GM21447 (cell line): ENCODE measurements at regions not wholly inside any gene's neighbourhood (a gene's known extent, or its start where the extent isn't known, plus 50 kb on each side); places are given as distances from the start of the nearest gene placed in this dataset.
A peak's percentile ranks its signal among the peaks of the same experiment; 100 is the strongest.

Experiments used
- ATAC-seq: cut with Tn5 transposase; IDR thresholded peaks from one replicate; pipeline ENCODE4 v1.9.1; 2021; ENCODE audit not compliant: unreplicated experiment

GRCh38 chr10:108812906-108813305 lies 1110.4 kb downstream of the XPNPEP1 start:
- ATAC-seq = no peak

GRCh38 chr10:108812296-108812695 lies 1111.0 kb downstream of the XPNPEP1 start:
- ATAC-seq = no peak

DNA sequence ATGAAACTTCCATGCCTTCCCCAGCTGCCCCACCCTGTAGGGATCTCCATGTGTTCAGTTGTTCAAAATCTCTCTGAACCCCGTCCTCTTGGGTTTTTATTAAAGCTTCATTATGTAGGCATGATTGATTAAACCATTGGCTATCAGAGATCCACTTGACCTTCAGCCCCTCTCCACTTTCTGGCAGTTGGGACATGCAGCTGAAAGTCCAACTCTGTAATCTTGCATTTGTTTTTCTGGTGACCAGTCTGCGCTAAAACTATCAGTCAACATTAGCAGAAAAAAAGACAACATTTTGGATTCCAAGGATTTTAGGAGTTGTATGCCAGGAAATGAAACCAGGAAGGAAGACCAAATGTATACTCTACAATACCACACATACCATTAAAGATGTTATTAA lies 1115.1 kb downstream of the XPNPEP1 start:
- no peak for ATAC-seq

GRCh38 chr10:108801775-108802517 lies 1121.4 kb downstream of the XPNPEP1 start:
- ATAC-seq = no peak

GRCh38 chr10:108801220-108801619 lies 1122.1 kb downstream of the XPNPEP1 start:
- no peak for ATAC-seq

- no peak for ATAC-seq
Measured at GRCh38 chr10:108797573-108797972, 1125.7 kb downstream of the XPNPEP1 start.

DNA sequence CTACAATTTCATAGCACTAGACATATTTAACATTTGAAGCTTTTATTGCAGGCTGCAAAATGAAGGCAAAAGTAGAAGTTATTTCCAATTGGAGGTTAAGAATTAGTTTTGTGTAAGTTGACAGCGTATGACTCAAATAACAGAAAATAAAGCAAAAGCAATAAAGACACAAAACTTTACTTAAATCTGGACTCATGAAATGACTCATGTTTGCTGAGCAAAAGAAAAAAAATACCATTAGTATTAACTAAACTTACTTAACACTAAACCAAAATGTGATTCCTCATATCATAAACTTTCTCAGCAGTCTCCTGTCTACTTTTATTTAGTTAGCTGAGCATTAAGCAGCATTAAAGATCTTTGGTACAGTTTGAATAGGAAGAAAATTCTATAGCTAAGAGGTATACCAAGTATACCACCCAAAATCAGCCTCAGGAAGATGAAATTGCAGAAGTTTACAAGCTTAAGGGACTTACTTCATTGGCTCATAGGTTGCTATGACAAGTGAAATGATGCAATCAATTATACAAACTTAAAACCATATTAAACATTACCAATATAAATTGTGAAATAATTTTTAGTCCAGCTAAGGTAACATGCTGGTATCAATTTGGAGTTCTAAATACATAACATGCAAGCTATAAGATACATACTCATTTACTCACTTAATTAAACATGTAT lies 1131.4 kb downstream of the XPNPEP1 start:
- no peak for ATAC-seq

GRCh38 chr10:108791030-108791429 lies 1132.3 kb downstream of the XPNPEP1 start:
- ATAC-seq = no peak

DNA sequence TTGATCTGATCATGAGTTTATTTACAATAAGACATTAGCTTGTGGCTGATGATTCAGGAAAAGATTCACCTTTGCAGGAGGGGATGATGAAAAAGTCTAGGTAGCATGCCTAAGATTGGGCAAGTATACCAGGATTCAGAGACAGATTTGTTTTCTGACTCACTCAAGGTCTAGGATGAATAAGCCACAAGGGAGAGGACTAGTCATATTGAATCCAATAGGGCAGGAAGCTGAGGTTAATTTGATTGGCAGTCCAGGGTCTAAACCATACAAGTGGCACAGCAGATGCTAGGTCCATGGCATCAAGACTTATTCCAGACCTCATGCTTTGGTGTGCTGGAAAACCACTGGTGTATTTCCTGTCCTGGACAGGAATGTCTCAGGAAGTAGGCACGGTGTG lies 1133.4 kb downstream of the XPNPEP1 start:
- peak; percentile 85 for ATAC-seq

DNA sequence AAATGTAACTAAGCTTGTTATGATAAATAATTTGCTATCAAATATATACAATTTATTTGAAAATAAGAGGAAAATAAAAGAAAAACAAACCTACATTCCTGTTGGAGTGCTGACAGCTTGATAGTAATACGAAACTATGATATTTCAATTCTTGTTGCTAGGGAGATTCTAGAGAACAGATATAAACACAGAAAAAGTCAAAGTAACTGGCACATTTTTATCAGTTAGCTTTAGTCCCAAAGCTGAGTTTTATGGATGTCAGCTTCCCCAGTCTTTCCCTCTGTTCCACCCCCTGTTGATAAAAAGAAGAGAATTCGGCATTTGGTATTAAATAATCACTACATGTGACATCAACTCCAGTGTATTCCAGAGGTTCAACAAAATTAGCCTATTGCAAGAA lies 1134.0 kb downstream of the XPNPEP1 start:
- ATAC-seq = no peak

DNA sequence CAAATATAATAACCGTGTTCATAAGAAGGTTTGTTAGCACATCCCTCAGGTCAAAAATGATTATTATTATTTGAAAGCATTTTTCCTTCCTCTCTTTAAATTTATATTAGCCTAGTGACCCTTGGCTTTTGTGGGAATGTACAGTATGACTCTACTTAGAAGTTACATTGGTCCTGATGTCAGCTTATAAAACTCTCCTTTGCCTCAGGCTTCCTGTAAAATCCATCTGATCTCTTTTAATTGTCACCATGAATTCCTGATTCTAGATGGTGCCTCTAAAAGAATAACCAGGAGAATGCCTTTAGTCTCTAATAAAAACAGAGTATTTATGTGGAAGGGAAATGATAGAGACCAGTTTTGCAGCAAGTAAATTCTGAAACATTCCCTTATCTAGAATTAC lies 1134.4 kb downstream of the XPNPEP1 start:
- no peak for ATAC-seq

GRCh38 chr10:108787932-108788331 lies 1135.4 kb downstream of the XPNPEP1 start:
- no peak for ATAC-seq

- ATAC-seq = no peak
Measured at GRCh38 chr10:108785011-108785410, 1138.3 kb downstream of the XPNPEP1 start.

- no peak for ATAC-seq
Measured at GRCh38 chr10:108784534-108784933, 1138.8 kb downstream of the XPNPEP1 start.

- ATAC-seq = peak; percentile 73
Measured at GRCh38 chr10:108783897-108784296, 1139.4 kb downstream of the XPNPEP1 start.

DNA sequence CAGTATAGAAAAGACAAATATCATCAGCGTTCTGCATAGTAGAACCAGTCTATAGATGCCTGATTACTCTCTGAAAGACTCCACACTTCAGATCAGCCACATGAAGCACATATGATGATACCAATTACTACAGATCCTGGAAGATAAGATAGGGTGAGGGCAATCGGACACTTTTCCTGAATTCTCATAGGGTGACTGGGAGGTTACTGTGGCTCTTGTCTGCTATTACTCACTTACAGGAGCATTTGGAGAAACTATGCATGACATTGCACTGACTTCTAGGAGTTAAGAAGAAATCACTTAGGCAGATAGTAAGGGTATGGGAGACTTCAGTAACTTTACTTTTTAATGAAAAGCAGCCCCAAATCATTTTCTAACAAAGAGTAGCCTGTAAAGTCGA lies 1140.9 kb downstream of the XPNPEP1 start:
- no peak for ATAC-seq

- ATAC-seq = no peak
Measured at GRCh38 chr10:108779501-108779900, 1143.8 kb downstream of the XPNPEP1 start.

DNA sequence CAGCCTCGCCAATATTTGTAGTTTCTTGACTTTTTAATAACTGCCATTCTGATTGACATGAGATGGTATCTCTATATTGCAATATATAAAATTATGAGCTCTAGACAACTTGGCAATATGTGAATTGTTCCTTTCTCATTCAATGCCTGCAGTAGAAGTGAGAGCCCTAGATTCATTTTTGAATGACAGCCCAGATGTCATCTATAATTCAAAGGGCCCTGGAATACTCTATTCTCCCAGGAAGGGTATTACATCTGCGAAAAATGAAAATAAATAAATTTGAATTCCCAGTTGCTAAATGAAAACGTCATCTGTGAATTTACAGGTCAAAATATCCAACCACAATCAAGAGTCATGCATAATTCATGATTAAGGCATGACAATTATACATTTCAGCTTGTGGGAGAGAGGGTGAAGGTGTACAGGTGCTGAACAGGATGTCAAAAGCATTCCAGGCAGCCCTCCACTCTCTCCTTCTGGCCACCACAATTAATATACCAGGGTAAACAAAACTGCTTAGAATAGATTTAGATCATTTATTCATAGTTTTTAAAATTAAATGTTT lies 1147.3 kb downstream of the XPNPEP1 start:
- no peak for ATAC-seq

GRCh38 chr10:108771106-108771505 lies 1152.2 kb downstream of the XPNPEP1 start:
- no peak for ATAC-seq

GRCh38 chr10:108765794-108766193 lies 1157.5 kb downstream of the XPNPEP1 start:
- ATAC-seq = no peak

DNA sequence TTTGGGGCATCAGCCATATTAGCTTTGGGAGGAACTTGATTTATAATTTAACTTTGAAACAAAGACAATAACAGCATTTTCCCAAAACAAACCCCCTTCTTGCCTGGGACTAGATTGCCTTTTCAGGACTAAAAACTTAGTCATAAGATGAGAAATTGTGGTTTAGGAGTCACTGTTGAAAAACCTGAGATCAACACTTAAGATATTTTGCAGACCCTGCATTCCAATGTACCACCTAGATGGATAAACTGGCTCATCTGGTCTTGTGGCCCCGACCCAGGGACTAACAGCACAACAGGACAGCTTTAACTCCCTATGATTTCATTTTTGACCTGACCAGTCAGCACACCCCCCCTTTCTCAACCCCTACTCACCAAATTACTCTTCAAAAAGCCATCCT lies 1165.4 kb downstream of the XPNPEP1 start:
- no peak for ATAC-seq

GRCh38 chr10:108755646-108756045 lies 1167.7 kb downstream of the XPNPEP1 start:
- no peak for ATAC-seq
